HCT116 (cell line): ENCODE measurements at regions not wholly inside any gene's neighbourhood (a gene's known extent, or its start where the extent isn't known, plus 50 kb on each side); places are given as distances from the start of the nearest gene placed in this dataset.

Experiments
- CEBPB ChIP-seq: IDR thresholded peaks from 2 replicates; pipeline ENCODE4 v1.6.1; 2012; ENCODE audit warnings: low read depth
- EGR1 ChIP-seq: IDR thresholded peaks from 2 replicates; pipeline ENCODE4 v1.6.1; 2012; ENCODE audit warnings: low read depth
- EZH2phosphoT487 ChIP-seq: fragments of 200-600 bp; IDR thresholded peaks from 2 replicates; pipeline ENCODE4 v1.6.1; 2018; ENCODE audit warnings: antibody characterized with exemption, borderline replicate concordance
- POLR2A ChIP-seq: IDR thresholded peaks from 2 replicates; pipeline ENCODE4 v1.7.0; 2011; ENCODE audit warnings: borderline replicate concordance; ENCODE audit not compliant: insufficient read depth, insufficient read length; ENCODE audit errors: extremely low read depth
- POLR2AphosphoS5 ChIP-seq: IDR thresholded peaks from 2 replicates; pipeline ENCODE4 v1.6.1; 2011; ENCODE audit warnings: mild to moderate bottlenecking, low read depth, low read length, moderate library complexity
- TCF7L2 ChIP-seq: IDR thresholded peaks from 2 replicates; pipeline ENCODE4 v1.7.0; 2011; ENCODE audit warnings: borderline replicate concordance, inconsistent platforms; ENCODE audit not compliant: insufficient read depth, insufficient read length; ENCODE audit errors: extremely low read depth
- YY1 ChIP-seq: IDR thresholded peaks from 2 replicates; pipeline ENCODE4 v1.6.1; 2011; ENCODE audit warnings: low read length, low read depth, moderate library complexity, mild to moderate bottlenecking; ENCODE audit not compliant: insufficient replicate concordance; ENCODE audit errors: extremely low read depth
- ZNF274 ChIP-seq: fragments of 200-500 bp; sonication (Bioruptor generic); IDR thresholded peaks from 2 replicates; pipeline ENCODE4 v1.6.1; 2014; ENCODE audit warnings: mild to moderate bottlenecking, low read depth, low read length, inconsistent platforms
- TF ChIP-seq, protein P1 (sequence below), 3 experiments: fragments of 200-600 bp in 1 of 3; sonication (generic) in 1 of 3; IDR thresholded peaks in 2 of 3; conservative IDR thresholded peaks in 1 of 3; 2 replicates each; pipeline ENCODE4 v1.5.1; 2012 to 2017; ENCODE audit warnings: low read depth in 2 of 3, low read length in 2 of 3, antibody characterized with exemption in 1 of 3, borderline replicate concordance in 1 of 3, control low read depth in 1 of 3, mild to moderate bottlenecking in 1 of 3, mixed read lengths in 1 of 3, mixed run types in 1 of 3, moderate library complexity in 1 of 3; ENCODE audit not compliant: insufficient read depth in 1 of 3
- TF ChIP-seq, protein P2 (sequence below): IDR thresholded peaks from 2 replicates; pipeline ENCODE4 v1.6.1; 2012; ENCODE audit warnings: low read depth
- TF ChIP-seq, protein P3 (sequence below): IDR thresholded peaks from 2 replicates; pipeline ENCODE4 v1.6.1; 2011; ENCODE audit warnings: mild to moderate bottlenecking, low read length, moderate library complexity; ENCODE audit not compliant: insufficient replicate concordance; ENCODE audit errors: extremely low read depth

DNA sequence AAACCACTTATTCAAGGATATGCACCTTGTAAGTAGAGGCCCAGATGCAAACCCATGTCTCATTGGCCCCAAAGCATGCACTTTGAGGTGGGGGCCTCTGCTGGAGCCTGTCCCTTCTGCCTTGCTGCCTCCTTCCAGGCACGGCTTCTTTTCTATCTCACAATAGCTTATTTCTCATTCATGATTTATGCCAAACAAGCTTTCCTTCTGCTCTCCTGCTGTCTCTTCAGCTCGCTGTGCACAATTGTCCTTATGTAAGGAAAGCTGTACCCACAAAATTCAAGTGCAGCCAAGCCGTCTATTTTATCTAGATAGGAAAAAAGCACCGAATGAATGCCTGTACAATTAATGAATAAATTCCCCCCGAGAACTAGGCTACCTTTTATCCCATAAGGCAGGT is 124.8 kb upstream of the PACRGL start:
- TF ChIP-seq CEBPB (no peak), EZH2phosphoT487 (no peak), POLR2AphosphoS5 (no peak), YY1 (no peak), ZNF274 (no peak), POLR2A (no peak), TCF7L2 (no peak), EGR1 (no peak)
- TF ChIP-seq, protein P1, sequence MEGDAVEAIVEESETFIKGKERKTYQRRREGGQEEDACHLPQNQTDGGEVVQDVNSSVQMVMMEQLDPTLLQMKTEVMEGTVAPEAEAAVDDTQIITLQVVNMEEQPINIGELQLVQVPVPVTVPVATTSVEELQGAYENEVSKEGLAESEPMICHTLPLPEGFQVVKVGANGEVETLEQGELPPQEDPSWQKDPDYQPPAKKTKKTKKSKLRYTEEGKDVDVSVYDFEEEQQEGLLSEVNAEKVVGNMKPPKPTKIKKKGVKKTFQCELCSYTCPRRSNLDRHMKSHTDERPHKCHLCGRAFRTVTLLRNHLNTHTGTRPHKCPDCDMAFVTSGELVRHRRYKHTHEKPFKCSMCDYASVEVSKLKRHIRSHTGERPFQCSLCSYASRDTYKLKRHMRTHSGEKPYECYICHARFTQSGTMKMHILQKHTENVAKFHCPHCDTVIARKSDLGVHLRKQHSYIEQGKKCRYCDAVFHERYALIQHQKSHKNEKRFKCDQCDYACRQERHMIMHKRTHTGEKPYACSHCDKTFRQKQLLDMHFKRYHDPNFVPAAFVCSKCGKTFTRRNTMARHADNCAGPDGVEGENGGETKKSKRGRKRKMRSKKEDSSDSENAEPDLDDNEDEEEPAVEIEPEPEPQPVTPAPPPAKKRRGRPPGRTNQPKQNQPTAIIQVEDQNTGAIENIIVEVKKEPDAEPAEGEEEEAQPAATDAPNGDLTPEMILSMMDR (IDR thresholded peaks at IDR 0.05 in 2 of 3, conservative IDR thresholded peaks at IDR 0.05 in 1 of 3; ENCODE audit: borderline replicate concordance in 1 of 3, insufficient read depth in 1 of 3, low read depth in 2 of 3, low read length in 2 of 3), result no peak
- TF ChIP-seq, protein P2, sequence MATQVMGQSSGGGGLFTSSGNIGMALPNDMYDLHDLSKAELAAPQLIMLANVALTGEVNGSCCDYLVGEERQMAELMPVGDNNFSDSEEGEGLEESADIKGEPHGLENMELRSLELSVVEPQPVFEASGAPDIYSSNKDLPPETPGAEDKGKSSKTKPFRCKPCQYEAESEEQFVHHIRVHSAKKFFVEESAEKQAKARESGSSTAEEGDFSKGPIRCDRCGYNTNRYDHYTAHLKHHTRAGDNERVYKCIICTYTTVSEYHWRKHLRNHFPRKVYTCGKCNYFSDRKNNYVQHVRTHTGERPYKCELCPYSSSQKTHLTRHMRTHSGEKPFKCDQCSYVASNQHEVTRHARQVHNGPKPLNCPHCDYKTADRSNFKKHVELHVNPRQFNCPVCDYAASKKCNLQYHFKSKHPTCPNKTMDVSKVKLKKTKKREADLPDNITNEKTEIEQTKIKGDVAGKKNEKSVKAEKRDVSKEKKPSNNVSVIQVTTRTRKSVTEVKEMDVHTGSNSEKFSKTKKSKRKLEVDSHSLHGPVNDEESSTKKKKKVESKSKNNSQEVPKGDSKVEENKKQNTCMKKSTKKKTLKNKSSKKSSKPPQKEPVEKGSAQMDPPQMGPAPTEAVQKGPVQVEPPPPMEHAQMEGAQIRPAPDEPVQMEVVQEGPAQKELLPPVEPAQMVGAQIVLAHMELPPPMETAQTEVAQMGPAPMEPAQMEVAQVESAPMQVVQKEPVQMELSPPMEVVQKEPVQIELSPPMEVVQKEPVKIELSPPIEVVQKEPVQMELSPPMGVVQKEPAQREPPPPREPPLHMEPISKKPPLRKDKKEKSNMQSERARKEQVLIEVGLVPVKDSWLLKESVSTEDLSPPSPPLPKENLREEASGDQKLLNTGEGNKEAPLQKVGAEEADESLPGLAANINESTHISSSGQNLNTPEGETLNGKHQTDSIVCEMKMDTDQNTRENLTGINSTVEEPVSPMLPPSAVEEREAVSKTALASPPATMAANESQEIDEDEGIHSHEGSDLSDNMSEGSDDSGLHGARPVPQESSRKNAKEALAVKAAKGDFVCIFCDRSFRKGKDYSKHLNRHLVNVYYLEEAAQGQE, result no peak
- TF ChIP-seq, protein P3, sequence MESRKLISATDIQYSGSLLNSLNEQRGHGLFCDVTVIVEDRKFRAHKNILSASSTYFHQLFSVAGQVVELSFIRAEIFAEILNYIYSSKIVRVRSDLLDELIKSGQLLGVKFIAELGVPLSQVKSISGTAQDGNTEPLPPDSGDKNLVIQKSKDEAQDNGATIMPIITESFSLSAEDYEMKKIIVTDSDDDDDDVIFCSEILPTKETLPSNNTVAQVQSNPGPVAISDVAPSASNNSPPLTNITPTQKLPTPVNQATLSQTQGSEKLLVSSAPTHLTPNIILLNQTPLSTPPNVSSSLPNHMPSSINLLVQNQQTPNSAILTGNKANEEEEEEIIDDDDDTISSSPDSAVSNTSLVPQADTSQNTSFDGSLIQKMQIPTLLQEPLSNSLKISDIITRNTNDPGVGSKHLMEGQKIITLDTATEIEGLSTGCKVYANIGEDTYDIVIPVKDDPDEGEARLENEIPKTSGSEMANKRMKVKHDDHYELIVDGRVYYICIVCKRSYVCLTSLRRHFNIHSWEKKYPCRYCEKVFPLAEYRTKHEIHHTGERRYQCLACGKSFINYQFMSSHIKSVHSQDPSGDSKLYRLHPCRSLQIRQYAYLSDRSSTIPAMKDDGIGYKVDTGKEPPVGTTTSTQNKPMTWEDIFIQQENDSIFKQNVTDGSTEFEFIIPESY, result no peak
